ENCODE measurements at regions not wholly inside any gene's neighbourhood (a gene's known extent, or its start where the extent isn't known, plus 50 kb on each side); places are given as distances from the start of the nearest gene placed in this dataset.

DNA sequence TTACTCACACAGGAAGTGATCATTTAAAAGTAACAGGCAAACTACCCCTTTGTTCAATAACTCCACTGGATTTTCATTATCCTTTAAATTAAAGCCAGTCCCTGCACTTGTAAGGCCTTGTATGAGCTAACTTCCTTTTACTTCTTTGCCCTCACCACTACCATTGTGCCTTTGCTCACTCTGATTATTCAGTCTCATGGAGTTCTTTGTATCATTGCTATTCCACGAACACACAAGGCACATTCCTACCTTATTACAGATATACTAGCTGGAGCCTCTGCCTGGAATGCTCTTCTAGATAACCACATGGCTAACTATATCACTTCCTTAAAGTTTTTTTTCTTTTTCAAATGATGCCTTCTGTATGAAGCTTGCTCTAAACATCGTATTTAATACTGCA, 748.6 kb upstream of the HS3ST5 start:
- Mint-ChIP-seq H3K4me3 (no peak overlapping the region), H3K27me3 (no peaks in the 10 kb centered on the region), H3K9me3 (peaks cover 6% of the 10 kb centered on the region), H3K36me3 (ENCODE audit: low read depth) (no peaks in the 10 kb centered on the region), H3K27ac (no peak overlapping the region), H3K4me1 (no peaks in the 10 kb centered on the region)
- intact Hi-C loops (cut with micrococcal nuclease): no loop called here
- CTCF ChIA-PET: no interaction called here
- no peak for DNase-seq
- TF ChIP-seq, protein P1, sequence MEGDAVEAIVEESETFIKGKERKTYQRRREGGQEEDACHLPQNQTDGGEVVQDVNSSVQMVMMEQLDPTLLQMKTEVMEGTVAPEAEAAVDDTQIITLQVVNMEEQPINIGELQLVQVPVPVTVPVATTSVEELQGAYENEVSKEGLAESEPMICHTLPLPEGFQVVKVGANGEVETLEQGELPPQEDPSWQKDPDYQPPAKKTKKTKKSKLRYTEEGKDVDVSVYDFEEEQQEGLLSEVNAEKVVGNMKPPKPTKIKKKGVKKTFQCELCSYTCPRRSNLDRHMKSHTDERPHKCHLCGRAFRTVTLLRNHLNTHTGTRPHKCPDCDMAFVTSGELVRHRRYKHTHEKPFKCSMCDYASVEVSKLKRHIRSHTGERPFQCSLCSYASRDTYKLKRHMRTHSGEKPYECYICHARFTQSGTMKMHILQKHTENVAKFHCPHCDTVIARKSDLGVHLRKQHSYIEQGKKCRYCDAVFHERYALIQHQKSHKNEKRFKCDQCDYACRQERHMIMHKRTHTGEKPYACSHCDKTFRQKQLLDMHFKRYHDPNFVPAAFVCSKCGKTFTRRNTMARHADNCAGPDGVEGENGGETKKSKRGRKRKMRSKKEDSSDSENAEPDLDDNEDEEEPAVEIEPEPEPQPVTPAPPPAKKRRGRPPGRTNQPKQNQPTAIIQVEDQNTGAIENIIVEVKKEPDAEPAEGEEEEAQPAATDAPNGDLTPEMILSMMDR (IDR thresholded peaks at IDR 0.05): no peak
- no peak for ATAC-seq (ENCODE audit: low read depth)
- POLR2A ChIA-PET: no interaction called here

DNA sequence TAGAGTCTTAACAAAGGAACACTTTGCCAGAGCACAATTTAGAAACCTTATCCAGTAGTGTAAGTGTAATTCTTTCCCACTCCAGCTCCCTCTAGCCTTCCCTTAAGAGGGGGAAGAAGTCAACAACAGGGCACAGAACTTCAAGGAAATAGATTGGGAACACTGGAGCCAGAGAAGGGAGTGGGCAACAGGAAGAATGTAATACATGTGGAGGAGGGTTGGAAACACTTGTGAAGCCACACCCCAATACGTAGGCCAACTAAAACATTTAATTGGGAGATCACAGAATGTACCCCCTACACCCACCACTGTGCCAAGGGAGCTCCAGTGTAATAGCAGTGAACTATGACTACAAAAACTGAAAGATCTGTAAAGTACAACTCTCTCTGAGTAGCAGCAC, 735.7 kb upstream of the HS3ST5 start:
- ATAC-seq (ENCODE audit: low read depth): no peak
- CTCF ChIA-PET: no interaction called here
- no peak for DNase-seq
- Mint-ChIP-seq H3K4me3 (no peak overlapping the region), H3K27me3 (no peaks in the 10 kb centered on the region), H3K9me3 (peaks cover 3% of the 10 kb centered on the region), H3K4me1 (no peaks in the 10 kb centered on the region), H3K36me3 (ENCODE audit: low read depth) (no peaks in the 10 kb centered on the region), H3K27ac (no peak overlapping the region)
- TF ChIP-seq, protein P1 (IDR thresholded peaks at IDR 0.05): no peak
- POLR2A ChIA-PET: no interaction called here
- intact Hi-C loops (cut with micrococcal nuclease): no loop called here

DNA sequence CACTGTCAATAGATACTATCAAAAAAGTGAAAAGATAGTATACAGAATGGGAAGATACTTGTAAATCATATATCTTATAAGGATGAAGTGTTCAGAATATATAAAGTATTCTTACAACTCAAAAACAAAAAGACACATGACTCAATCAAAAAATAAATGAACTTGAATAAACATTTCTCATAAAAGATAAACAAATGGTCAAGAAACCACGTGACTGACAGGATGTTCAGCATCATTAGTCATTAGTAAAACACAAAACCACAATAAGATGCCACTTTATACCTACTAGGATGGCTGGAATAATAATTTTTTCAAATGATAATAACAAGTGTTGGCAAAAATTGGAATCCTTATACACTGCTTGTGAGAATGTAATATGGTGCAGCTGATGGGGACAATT, 729.1 kb upstream of the HS3ST5 start:
- no peak for ATAC-seq (ENCODE audit: low read depth)
- ChIA-PET POLR2A (no interaction called here), CTCF (no interaction called here)
- H3K9me3 Mint-ChIP-seq: peaks cover 5% of the 10 kb centered on the region
- intact Hi-C loops (cut with micrococcal nuclease): no loop called here
- no peak overlapping the region for H3K27ac Mint-ChIP-seq
- DNase-seq: no peak
- H3K4me1 Mint-ChIP-seq: no peaks in the 10 kb centered on the region
- no peaks in the 10 kb centered on the region for H3K36me3 Mint-ChIP-seq (ENCODE audit: low read depth)
- H3K4me3 Mint-ChIP-seq: no peak overlapping the region
- TF ChIP-seq, protein P1 (IDR thresholded peaks at IDR 0.05): no peak
- no peaks in the 10 kb centered on the region for H3K27me3 Mint-ChIP-seq

DNA sequence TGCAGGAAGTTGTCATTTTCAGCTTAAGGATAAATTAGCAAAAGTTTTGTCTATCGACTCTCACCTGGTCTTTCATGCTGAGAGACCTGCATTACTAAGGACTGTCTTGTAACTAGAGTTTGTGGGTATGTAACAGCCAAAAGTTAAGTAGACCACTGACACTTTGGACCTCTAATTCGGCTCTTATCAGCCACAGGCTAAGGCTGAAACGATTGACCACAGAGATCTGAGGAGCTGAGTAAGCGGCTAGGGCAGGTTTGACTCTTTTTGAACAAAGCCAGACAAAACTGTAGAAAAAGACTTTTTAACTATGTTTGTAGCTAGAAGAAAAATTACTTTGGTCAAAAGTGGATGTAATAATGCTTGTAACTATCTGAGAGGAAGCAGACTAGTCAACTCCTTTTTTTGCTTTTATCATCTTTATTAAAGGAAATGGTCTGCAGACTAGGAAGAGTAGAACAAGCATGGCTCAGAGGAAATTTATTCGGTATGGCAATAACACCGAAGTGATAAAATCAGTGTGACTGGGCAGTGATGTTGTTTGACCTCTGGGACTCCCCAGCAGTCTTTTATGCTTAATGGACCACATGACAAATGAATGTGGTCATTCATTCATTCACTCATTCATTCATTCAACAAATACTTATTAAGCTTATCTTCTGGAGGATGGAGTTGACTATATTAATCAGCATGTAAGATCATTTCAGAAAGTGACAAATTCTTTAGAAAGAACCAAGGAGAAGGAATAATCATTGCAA, 725.0 kb upstream of the HS3ST5 start:
- Mint-ChIP-seq H3K4me3 (no peak overlapping the region), H3K4me1 (no peaks in the 10 kb centered on the region), H3K36me3 (ENCODE audit: low read depth) (no peaks in the 10 kb centered on the region), H3K9me3 (peaks cover 7% of the 10 kb centered on the region), H3K27me3 (no peaks in the 10 kb centered on the region), H3K27ac (no peak overlapping the region)
- POLR2A ChIA-PET: no interaction called here
- CTCF ChIA-PET: no interaction called here
- intact Hi-C loops (cut with micrococcal nuclease): no loop called here
- no peak for ATAC-seq (ENCODE audit: low read depth)
- TF ChIP-seq, protein P1 (IDR thresholded peaks at IDR 0.05): no peak
- DNase-seq: no peak

DNA sequence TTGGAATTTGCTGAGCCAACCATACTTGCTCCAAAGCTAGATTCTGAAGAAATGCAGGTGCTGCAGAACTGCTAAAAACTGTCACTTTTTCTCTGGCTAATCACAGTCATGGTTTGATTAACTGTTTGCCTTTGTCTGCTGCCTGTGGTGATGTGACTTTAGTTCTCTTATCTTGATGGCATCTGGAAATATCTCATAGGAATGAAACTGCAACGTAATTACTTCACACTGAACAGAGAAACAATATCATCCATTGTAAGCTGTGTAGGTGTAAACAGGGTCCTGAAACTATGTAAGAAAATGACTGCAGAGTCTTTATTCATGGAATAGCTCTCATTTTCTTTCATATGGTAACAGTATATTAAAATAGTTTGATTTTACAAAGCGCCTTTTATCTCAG, 721.9 kb upstream of the HS3ST5 start:
- Mint-ChIP-seq H3K27me3 (no peaks in the 10 kb centered on the region), H3K4me1 (no peaks in the 10 kb centered on the region), H3K36me3 (ENCODE audit: low read depth) (no peaks in the 10 kb centered on the region), H3K9me3 (peaks cover 1% of the 10 kb centered on the region), H3K4me3 (no peak overlapping the region), H3K27ac (no peak overlapping the region)
- DNase-seq (no peak), ATAC-seq (ENCODE audit: low read depth) (no peak)
- ChIA-PET POLR2A (no interaction called here), CTCF (no interaction called here)
- intact Hi-C loops (cut with micrococcal nuclease): no loop called here
- TF ChIP-seq, protein P1 (IDR thresholded peaks at IDR 0.05): no peak
